ENCODE measurements at regions not wholly inside any gene's neighbourhood (a gene's known extent, or its start where the extent isn't known, plus 50 kb on each side); places are given as distances from the start of the nearest gene placed in this dataset.

GRCh38 chr5:145632701-145633100 is 202.4 kb downstream of the PRELID2 start:
- TF ChIP-seq CTCF (conservative IDR thresholded peaks at IDR 0.05; ENCODE audit: low read depth, low read length) (no peak), CHD1 (IDR thresholded peaks at IDR 0.05; ENCODE audit: low read depth, low read length) (no peak), FOS (IDR thresholded peaks at IDR 0.05; ENCODE audit: low read depth, low read length) (no peak), POLR2A (IDR thresholded peaks at IDR 0.05; ENCODE audit: low read depth, low read length) (no peak), MAFK (IDR thresholded peaks at IDR 0.05; ENCODE audit: low read depth, low read length) (no peak), SMC3 (IDR thresholded peaks at IDR 0.05; ENCODE audit: low read depth, low read length) (no peak), ELK1 (IDR thresholded peaks at IDR 0.05; ENCODE audit: borderline replicate concordance, low read depth, low read length) (no peak)

Data from IMR-90 (cell line).